Osteocyte (in vitro differentiated cells): ENCODE measurements at regions not wholly inside any gene's neighbourhood (a gene's known extent, or its start where the extent isn't known, plus 50 kb on each side); places are given as distances from the start of the nearest gene placed in this dataset.

Source experiments
- DNase-seq: peaks from one replicate; pipeline ENCODE4 v3.0.0; 2021; ENCODE audit warnings: mixed read lengths; ENCODE audit not compliant: unreplicated experiment; ENCODE audit errors: extremely low spot score
- H3K27ac Mint-ChIP-seq: one replicate; pipeline ENCODE4 v1.8.0; 2021; ENCODE audit warnings: mild to moderate bottlenecking, mixed read lengths; ENCODE audit not compliant: unreplicated experiment
- H3K27me3 Mint-ChIP-seq: one replicate; pipeline ENCODE4 v1.8.0; 2021; ENCODE audit warnings: mixed read lengths; ENCODE audit not compliant: unreplicated experiment
- H3K36me3 Mint-ChIP-seq: one replicate; pipeline ENCODE4 v1.8.0; 2021; ENCODE audit warnings: mixed read lengths; ENCODE audit not compliant: unreplicated experiment
- H3K4me1 Mint-ChIP-seq: one replicate; pipeline ENCODE4 v1.8.0; 2021; ENCODE audit warnings: mixed read lengths; ENCODE audit not compliant: unreplicated experiment
- H3K4me3 Mint-ChIP-seq: one replicate; pipeline ENCODE4 v1.8.0; 2021; ENCODE audit warnings: mild to moderate bottlenecking, moderate library complexity, mixed read lengths; ENCODE audit not compliant: unreplicated experiment
- H3K9me3 Mint-ChIP-seq: one replicate; pipeline ENCODE4 v1.8.0; 2021; ENCODE audit warnings: mixed read lengths; ENCODE audit not compliant: unreplicated experiment
- CTCF ChIP-seq: fragments of 200-600 bp; sonication (generic); IDR thresholded peaks from 2 replicates; pipeline ENCODE4 v1.5.0; 2021; ENCODE audit warnings: antibody characterized with exemption, mild to moderate bottlenecking, moderate library complexity

- DNase-seq, result no peak
- H3K9me3 Mint-ChIP-seq, result no peaks in the 10 kb centered on the region
- H3K36me3 Mint-ChIP-seq, result no peaks in the 10 kb centered on the region
- no peak overlapping the region for H3K4me3 Mint-ChIP-seq
- peaks cover 31% of the 10 kb centered on the region for H3K4me1 Mint-ChIP-seq
- H3K27me3 Mint-ChIP-seq, result no peaks in the 10 kb centered on the region
- no peak overlapping the region for H3K27ac Mint-ChIP-seq
- TF ChIP-seq CTCF, result no peak
These were observed 153.5 kb upstream of the RAI14 start for GRCh38 chr5:34502581-34502980.

- no peak for DNase-seq
- H3K27me3 Mint-ChIP-seq, result no peaks in the 10 kb centered on the region
- no peaks in the 10 kb centered on the region for H3K9me3 Mint-ChIP-seq
- H3K36me3 Mint-ChIP-seq, result no peaks in the 10 kb centered on the region
- peaks cover 29% of the 10 kb centered on the region for H3K4me1 Mint-ChIP-seq
- no peak overlapping the region for H3K4me3 Mint-ChIP-seq
- no peak for TF ChIP-seq CTCF
- H3K27ac Mint-ChIP-seq, result peak overlapping the region; percentile 56
These were observed 152.5 kb upstream of the RAI14 start for GRCh38 chr5:34503379-34504253.

- no peaks in the 10 kb centered on the region for H3K9me3 Mint-ChIP-seq
- no peak overlapping the region for H3K27ac Mint-ChIP-seq
- TF ChIP-seq CTCF, result no peak
- H3K27me3 Mint-ChIP-seq, result no peaks in the 10 kb centered on the region
- no peak overlapping the region for H3K4me3 Mint-ChIP-seq
- DNase-seq, result no peak
- no peaks in the 10 kb centered on the region for H3K36me3 Mint-ChIP-seq
- peaks cover 32% of the 10 kb centered on the region for H3K4me1 Mint-ChIP-seq
These were observed 151.2 kb upstream of the RAI14 start for GRCh38 chr5:34504967-34505366.

- Mint-ChIP-seq H3K4me3 (no peak overlapping the region), H3K9me3 (no peaks in the 10 kb centered on the region), H3K36me3 (no peaks in the 10 kb centered on the region), H3K27ac (no peak overlapping the region), H3K27me3 (no peaks in the 10 kb centered on the region), H3K4me1 (peaks cover 34% of the 10 kb centered on the region)
- TF ChIP-seq CTCF, result no peak
- no peak for DNase-seq
These were observed 150.4 kb upstream of the RAI14 start for GRCh38 chr5:34505731-34506130.

- no peak for DNase-seq
- Mint-ChIP-seq H3K4me1 (peaks cover 50% of the 10 kb centered on the region), H3K27me3 (no peaks in the 10 kb centered on the region), H3K9me3 (no peaks in the 10 kb centered on the region), H3K36me3 (no peaks in the 10 kb centered on the region), H3K4me3 (no peak overlapping the region), H3K27ac (no peak overlapping the region)
- TF ChIP-seq CTCF, result no peak
These were observed 148.2 kb upstream of the RAI14 start for GRCh38 chr5:34507933-34508332.
